HepG2 (cell line): ENCODE measurements at regions not wholly inside any gene's neighbourhood (a gene's known extent, or its start where the extent isn't known, plus 50 kb on each side); places are given as distances from the start of the nearest gene placed in this dataset.

Experiments
- ATAC-seq: fragments of 200-7000 bp; cut with Tn5 transposase; 3 replicates; pipeline ENCODE4 v1.9.1; 2020; ENCODE audit warnings: mild to moderate bottlenecking, moderate library complexity
- BruUV-seq: library from RNA; stranded (reverse); fragments of 400-500 nt; replicated peaks from 2 replicates; lab custom pipeline; 2021; lab: Mats Ljungman, UMichigan
- CTCF ChIA-PET: fragments of 300-600 bp; formaldehyde crosslinking; extraction: SDS; loops from one replicate; lab custom pipeline; 2021; ENCODE audit warnings: low total read pairs, inconsistent platforms, low intra/inter-chr PET ratio; lab: Yijun Ruan, JAX
- POLR2A ChIA-PET: fragments of 350-600 bp; sonication (Branson Sonifier 250); formaldehyde crosslinking; loops from one replicate; lab custom pipeline; 2020; ENCODE audit warnings: antibody characterized with exemption, inconsistent platforms; lab: Yijun Ruan, JAX
- DNase-seq: peaks from one replicate; pipeline ENCODE4 v3.0.0-alpha.2; 2015; ENCODE audit warnings: low spot score
- FAIRE-seq: peaks from 3 replicates; lab custom pipeline; 2011; peaks lifted over from hg19 to GRCh38; lab: Jason Lieb, UNC
- H2AFZ ChIP-seq: one replicate; pipeline ENCODE4 v1.6.1; 2011; ENCODE audit warnings: low read length, inconsistent platforms
- H3K27ac ChIP-seq: fragments of 300-600 bp; 3 replicates; pipeline ENCODE4 v1.8.0; 2011; ENCODE audit warnings: mixed run types, mild to moderate bottlenecking, mixed read lengths, low read length, inconsistent platforms; ENCODE audit not compliant: insufficient read depth; ENCODE audit errors: extremely low read length
- H3K27me3 ChIP-seq, 2 experiments: fragments of 200-600 bp in 1 of 2; 2 replicates in 1 of 2; 3 replicates in 1 of 2; pipeline versions ENCODE4 v1.6.0 to v1.8.0; 2011; ENCODE audit warnings: low read length in 2 of 2, mild to moderate bottlenecking in 2 of 2, moderate library complexity in 2 of 2, inconsistent platforms in 1 of 2; ENCODE audit not compliant: insufficient read depth in 2 of 2, control insufficient read depth in 1 of 2
- H3K36me3 ChIP-seq, 2 experiments: fragments of 200-600 bp in 1 of 2; replicated peaks in 1 of 2; 2 replicates in 1 of 2; 3 replicates in 1 of 2; pipeline versions ENCODE4 v1.5.1 to v1.8.0; 2011; ENCODE audit warnings: low read length in 2 of 2, inconsistent platforms in 1 of 2; ENCODE audit not compliant: insufficient read depth in 2 of 2, control insufficient read depth in 1 of 2
- H3K4me1 ChIP-seq: 2 replicates; pipeline ENCODE4 v1.5.1; 2012; ENCODE audit warnings: low read length, inconsistent platforms; ENCODE audit not compliant: insufficient read depth
- H3K4me2 ChIP-seq: 2 replicates; pipeline ENCODE4 v1.6.0; 2011; ENCODE audit warnings: low read depth, low read length, inconsistent platforms
- H3K4me3 ChIP-seq, 3 experiments: fragments of 200-600 bp in 1 of 3; sonication (generic), shearing (Covaris generic) in 1 of 3; replicated peaks in 1 of 3; 2 replicates each; pipeline ENCODE4 v1.5.1; 2011 to 2016; ENCODE audit warnings: low read length in 3 of 3, inconsistent platforms in 2 of 3, low read depth in 2 of 3, mild to moderate bottlenecking in 2 of 3, control low read depth in 1 of 3, mixed read lengths in 1 of 3; ENCODE audit not compliant: insufficient read depth in 1 of 3
- H3K79me2 ChIP-seq: one replicate; pipeline ENCODE4 v1.6.1; 2011; ENCODE audit warnings: low read length, inconsistent platforms; ENCODE audit not compliant: insufficient read depth
- H3K9ac ChIP-seq: 2 replicates; pipeline ENCODE4 v1.6.0; 2011; ENCODE audit warnings: mild to moderate bottlenecking, low read depth, low read length, inconsistent platforms; ENCODE audit not compliant: insufficient read depth
- H3K9me3 ChIP-seq: 2 replicates; pipeline ENCODE4 v1.5.1; 2012; ENCODE audit warnings: mild to moderate bottlenecking, low read length
- H4K20me1 ChIP-seq: 2 replicates; pipeline ENCODE4 v1.6.0; 2011; ENCODE audit warnings: inconsistent platforms, mild to moderate bottlenecking, low read length, moderate library complexity; ENCODE audit not compliant: insufficient read depth
- FOXA3 ChIP-seq: IDR thresholded peaks from 2 replicates; pipeline ENCODE4 v1.6.1; 2016; ENCODE audit warnings: missing genetic modification reagents, missing compliant biosample characterization
- MXI1 ChIP-seq: IDR thresholded peaks from 3 replicates; pipeline ENCODE4 v1.6.1; 2012; ENCODE audit warnings: low read depth, low read length, inconsistent platforms, borderline replicate concordance
- RBFOX2 ChIP-seq: fragments of 200-400 bp; formaldehyde crosslinking; IDR thresholded peaks from 2 replicates; pipeline ENCODE4 v1.6.1; 2017; ENCODE audit warnings: low read depth, mild to moderate bottlenecking, low read length
- SOX13 ChIP-seq, 3 experiments: fragments of 450-650 bp in 1 of 3; sonication (generic) in 1 of 3; formaldehyde crosslinking in 1 of 3; IDR thresholded peaks in 2 of 3; conservative IDR thresholded peaks in 1 of 3; 2 replicates each; pipeline versions ENCODE4 v1.5.0 to v1.6.1; 2016 to 2020; ENCODE audit warnings: antibody characterized with exemption in 1 of 3, mild to moderate bottlenecking in 1 of 3, missing compliant biosample characterization in 1 of 3, missing genetic modification reagents in 1 of 3, moderate library complexity in 1 of 3
- ZBTB21 ChIP-seq: sonication (generic); formaldehyde crosslinking; IDR thresholded peaks from 2 replicates; pipeline ENCODE4 v1.4.0; 2020; ENCODE audit warnings: missing genetic modification reagents
- ZBTB38 ChIP-seq: sonication (generic); formaldehyde crosslinking; IDR thresholded peaks from 2 replicates; pipeline ENCODE4 v1.5.1; 2020; ENCODE audit warnings: mild to moderate bottlenecking, missing genetic modification reagents
- ZIK1 ChIP-seq: sonication (generic); formaldehyde crosslinking; IDR thresholded peaks from 2 replicates; pipeline ENCODE4 v1.5.0; 2020; ENCODE audit warnings: mild to moderate bottlenecking, low read depth, missing genetic modification reagents, borderline replicate concordance
- ZNF138 ChIP-seq: sonication (generic); formaldehyde crosslinking; IDR thresholded peaks from 2 replicates; pipeline ENCODE4 v1.5.0; 2020; ENCODE audit warnings: mild to moderate bottlenecking, low read depth, missing genetic modification reagents
- ZNF468 ChIP-seq: sonication (generic); formaldehyde crosslinking; IDR thresholded peaks from 2 replicates; pipeline ENCODE4 v1.8.0; 2022; ENCODE audit warnings: mild to moderate bottlenecking, moderate library complexity, missing genetic modification reagents
- ZNF589 ChIP-seq: sonication (generic); formaldehyde crosslinking; conservative IDR thresholded peaks from 2 replicates; pipeline ENCODE4 v1.8.0; 2022; ENCODE audit warnings: mild to moderate bottlenecking, moderate library complexity, missing genetic modification reagents
- WGBS: methylation state at CpG from one replicate; pipeline ENCODE4 v1.1.6; 2017; ENCODE audit warnings: low lambda C conversion rate; 5-methylcytosine and 5-hydroxymethylcytosine counted together
- in situ Hi-C: cut with HindIII; loops from 2 replicates; pipeline ENCODE4 v1.10.0; 2017; ENCODE audit warnings: low pct_unique_long_range_greater_than_20kb; ENCODE audit not compliant: extremely low pct_ligation_motif_present
- intact Hi-C: fragments of 100-400 bp; cut with micrococcal nuclease; formaldehyde crosslinking; loops from one replicate; pipeline ENCODE4 v1.10.0; 2022; ENCODE audit not compliant: unreplicated experiment
- TF ChIP-seq, protein P1 (sequence below): sonication (generic); formaldehyde crosslinking; IDR thresholded peaks from 2 replicates; pipeline ENCODE4 v1.5.0; 2020; ENCODE audit warnings: mild to moderate bottlenecking, missing genetic modification reagents

DNA sequence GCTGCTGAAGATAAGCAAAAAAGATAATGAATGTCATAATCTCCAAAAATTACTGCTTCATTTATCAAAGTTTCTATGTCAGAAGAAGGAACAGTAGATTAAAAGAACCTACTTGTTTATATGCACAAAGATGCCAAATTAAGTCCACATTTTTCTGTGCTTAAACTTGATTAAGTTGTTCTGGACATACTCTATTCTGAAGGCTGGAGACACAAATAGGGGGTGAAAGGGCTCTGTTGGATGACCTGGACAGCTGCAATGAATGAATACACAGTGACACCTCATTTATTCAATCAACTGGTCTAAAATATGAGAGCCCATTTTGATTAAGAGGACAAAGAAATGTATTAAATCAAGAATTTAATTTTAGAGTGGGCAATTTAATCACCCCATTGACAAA is 276.3 kb upstream of the PCDH9 start:
- Histone ChIP-seq H3K4me2 (no peak overlapping the region), H3K27me3 (no peaks in the 10 kb centered on the region), H3K27ac (no peak overlapping the region), H2AFZ (no peak overlapping the region), H3K9ac (no peak overlapping the region), H4K20me1 (no peaks in the 10 kb centered on the region), H3K4me3 (no peak overlapping the region), H3K4me1 (no peaks in the 10 kb centered on the region), H3K9me3 (no peaks in the 10 kb centered on the region), H3K36me3 (no peaks in the 10 kb centered on the region), H3K79me2 (no peaks in the 10 kb centered on the region)
- no TSS peak for BruUV-seq
- TF ChIP-seq ZIK1 (CRISPR knock-in tag) (no peak), ZNF468 (CRISPR knock-in tag) (no peak)
- CTCF ChIA-PET = no interaction called here
- in situ Hi-C loops = no loop called here
- DNase-seq = no peak
- intact Hi-C loops = no loop called here
- no peak for FAIRE-seq
- no peak for ATAC-seq
- POLR2A ChIA-PET = no interaction called here

DNA sequence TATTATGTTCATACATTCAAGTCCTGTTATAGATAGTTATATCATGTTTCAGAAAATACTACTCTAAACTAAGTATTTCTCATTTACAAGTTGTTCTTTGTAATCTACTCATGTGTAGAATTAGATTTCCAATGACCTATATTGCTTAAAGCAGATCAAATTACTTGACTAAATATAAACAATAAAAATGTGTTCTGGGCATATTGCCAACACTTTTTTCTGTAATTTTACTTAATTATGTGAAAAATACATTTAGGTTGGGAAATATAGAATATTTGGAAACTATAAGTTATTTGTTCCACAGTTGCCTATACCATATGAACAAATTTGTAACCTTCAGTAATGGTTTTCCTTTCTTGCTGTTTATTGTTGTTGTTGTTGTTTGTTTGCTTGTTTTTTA is 275.2 kb upstream of the PCDH9 start:
- BruUV-seq = no TSS peak
- ATAC-seq = no peak
- Histone ChIP-seq H2AFZ (no peak overlapping the region), H3K27me3 (no peaks in the 10 kb centered on the region), H3K4me1 (no peaks in the 10 kb centered on the region), H3K9ac (no peak overlapping the region), H3K4me2 (no peak overlapping the region), H3K79me2 (no peaks in the 10 kb centered on the region), H3K27ac (no peak overlapping the region), H4K20me1 (no peaks in the 10 kb centered on the region), H3K36me3 (no peaks in the 10 kb centered on the region)
- POLR2A ChIA-PET = no interaction called here
- CTCF ChIA-PET = no interaction called here
- DNase-seq = no peak
- no peak for FAIRE-seq
- intact Hi-C loops = no loop called here
- in situ Hi-C loops = no loop called here
- TF ChIP-seq ZNF138 (CRISPR knock-in tag) = no peak
- TF ChIP-seq, all 625 proteins: peak for 0
- H3K9me3 ChIP-seq = no peaks in the 10 kb centered on the region
- H3K4me3 ChIP-seq = no peak overlapping the region

DNA sequence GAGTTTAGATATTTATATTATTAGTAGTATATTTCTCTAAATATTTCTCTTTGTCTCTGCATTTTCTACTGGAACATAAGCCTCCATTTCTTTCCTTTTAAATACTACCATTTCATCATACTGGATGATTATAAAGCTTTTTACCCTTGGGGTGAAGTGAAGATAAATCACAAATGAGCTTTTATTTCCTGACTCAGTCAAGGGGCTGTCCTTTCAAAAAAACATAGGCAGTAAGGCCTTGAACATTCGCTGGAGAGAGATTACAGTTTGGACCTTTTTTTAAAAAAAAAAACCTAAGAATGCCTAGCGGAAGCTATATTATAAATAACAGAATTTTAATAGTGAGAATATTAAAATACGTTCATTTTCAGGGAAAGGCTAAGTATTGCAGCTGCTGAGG is 268.8 kb upstream of the PCDH9 start:
- Histone ChIP-seq H3K9me3 (no peaks in the 10 kb centered on the region), H3K4me3 (no peak overlapping the region), H3K9ac (no peak overlapping the region), H4K20me1 (no peaks in the 10 kb centered on the region), H3K27me3 (no peaks in the 10 kb centered on the region), H3K79me2 (no peaks in the 10 kb centered on the region), H3K4me1 (no peaks in the 10 kb centered on the region), H3K36me3 (no peaks in the 10 kb centered on the region), H3K4me2 (no peak overlapping the region), H3K27ac (no peak overlapping the region), H2AFZ (no peak overlapping the region)
- no peak for DNase-seq
- BruUV-seq = no TSS peak
- intact Hi-C loops (no loop called here), in situ Hi-C loops (no loop called here)
- WGBS = 3% methylated on average over 3 of the region's 3 CpGs
- POLR2A ChIA-PET = no interaction called here
- ATAC-seq = no peak
- FAIRE-seq = no peak
- CTCF ChIA-PET = no interaction called here
- no peak for TF ChIP-seq RBFOX2
- TF ChIP-seq ZNF589 = no peak
- TF ChIP-seq MXI1 = no peak
- TF ChIP-seq FOXA3 (CRISPR knock-in tag) = no peak
- TF ChIP-seq, protein P1, sequence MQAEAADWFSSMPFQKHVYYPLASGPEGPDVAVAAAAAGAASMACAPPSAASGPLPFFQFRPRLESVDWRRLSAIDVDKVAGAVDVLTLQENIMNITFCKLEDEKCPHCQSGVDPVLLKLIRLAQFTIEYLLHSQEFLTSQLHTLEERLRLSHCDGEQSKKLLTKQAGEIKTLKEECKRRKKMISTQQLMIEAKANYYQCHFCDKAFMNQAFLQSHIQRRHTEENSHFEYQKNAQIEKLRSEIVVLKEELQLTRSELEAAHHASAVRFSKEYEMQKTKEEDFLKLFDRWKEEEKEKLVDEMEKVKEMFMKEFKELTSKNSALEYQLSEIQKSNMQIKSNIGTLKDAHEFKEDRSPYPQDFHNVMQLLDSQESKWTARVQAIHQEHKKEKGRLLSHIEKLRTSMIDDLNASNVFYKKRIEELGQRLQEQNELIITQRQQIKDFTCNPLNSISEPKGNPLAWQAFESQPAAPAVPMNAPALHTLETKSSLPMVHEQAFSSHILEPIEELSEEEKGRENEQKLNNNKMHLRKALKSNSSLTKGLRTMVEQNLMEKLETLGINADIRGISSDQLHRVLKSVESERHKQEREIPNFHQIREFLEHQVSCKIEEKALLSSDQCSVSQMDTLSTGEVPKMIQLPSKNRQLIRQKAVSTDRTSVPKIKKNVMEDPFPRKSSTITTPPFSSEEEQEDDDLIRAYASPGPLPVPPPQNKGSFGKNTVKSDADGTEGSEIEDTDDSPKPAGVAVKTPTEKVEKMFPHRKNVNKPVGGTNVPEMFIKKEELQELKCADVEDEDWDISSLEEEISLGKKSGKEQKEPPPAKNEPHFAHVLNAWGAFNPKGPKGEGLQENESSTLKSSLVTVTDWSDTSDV = no peak
- no peak for TF ChIP-seq SOX13 (IDR thresholded peaks at IDR 0.05)
- no peak for TF ChIP-seq SOX13 (CRISPR knock-in tag; conservative IDR thresholded peaks at IDR 0.05 in 1 of 2, IDR thresholded peaks at IDR 0.05 in 1 of 2)
- TF ChIP-seq ZBTB21 (CRISPR knock-in tag) = no peak
- TF ChIP-seq ZBTB38 (CRISPR knock-in tag) = no peak
